GM23338 (cell line): ENCODE measurements at regions not wholly inside any gene's neighbourhood (a gene's known extent, or its start where the extent isn't known, plus 50 kb on each side); places are given as distances from the start of the nearest gene placed in this dataset.

ENCODE experiments used
- ATAC-seq: fragments of 200-7000 bp; cut with Tn5 transposase; 3 replicates; pipeline ENCODE4 v1.9.1; 2020
- DNase-seq: peaks from one replicate; pipeline ENCODE4 v3.0.0-alpha.2; 2015; ENCODE audit warnings: low spot score
- H2AFZ ChIP-seq: fragments of 200-600 bp; sonication (generic); 2 replicates; pipeline ENCODE4 v1.8.0; 2016; ENCODE audit warnings: antibody characterized with exemption, mild to moderate bottlenecking, moderate library complexity
- H3F3A ChIP-seq: fragments of 200-600 bp; sonication (generic); replicated peaks from 2 replicates; pipeline ENCODE4 v1.8.0; 2017; ENCODE audit warnings: antibody characterized with exemption, mixed run types, low read depth
- H3K27ac ChIP-seq: fragments of 200-600 bp; sonication (generic); 2 replicates; pipeline ENCODE4 v1.6.1; 2016; ENCODE audit warnings: low read depth
- H3K27me3 ChIP-seq: fragments of 200-600 bp; sonication (generic); 2 replicates; pipeline ENCODE4 v1.8.0; 2016; ENCODE audit warnings: mild to moderate bottlenecking, mixed run types, moderate library complexity; ENCODE audit not compliant: insufficient read depth
- H3K36me3 ChIP-seq: fragments of 200-600 bp; sonication (generic); 2 replicates; pipeline ENCODE4 v1.8.0; 2016; ENCODE audit warnings: mild to moderate bottlenecking; ENCODE audit not compliant: insufficient read depth
- H3K4me1 ChIP-seq: fragments of 200-600 bp; sonication (generic); 2 replicates; pipeline ENCODE4 v1.8.0; 2016; ENCODE audit warnings: mild to moderate bottlenecking, moderate library complexity; ENCODE audit not compliant: insufficient read depth
- H3K4me2 ChIP-seq: fragments of 200-600 bp; sonication (generic); 2 replicates; pipeline ENCODE4 v1.7.1; 2017; ENCODE audit warnings: mixed run types
- H3K4me3 ChIP-seq: fragments of 200-600 bp; sonication (generic); 2 replicates; pipeline ENCODE4 v1.6.1; 2016; ENCODE audit warnings: mixed run types
- H3K79me2 ChIP-seq: fragments of 200-600 bp; sonication (generic); replicated peaks from 2 replicates; pipeline ENCODE4 v1.8.0; 2017; ENCODE audit warnings: mild to moderate bottlenecking; ENCODE audit not compliant: insufficient read depth
- H3K9me2 ChIP-seq: fragments of 200-600 bp; sonication (generic); 2 replicates; pipeline ENCODE4 v1.8.0; 2017; ENCODE audit not compliant: insufficient read depth
- H4K20me1 ChIP-seq: fragments of 200-600 bp; sonication (generic); replicated peaks from 2 replicates; pipeline ENCODE4 v1.8.0; 2017; ENCODE audit warnings: mild to moderate bottlenecking; ENCODE audit not compliant: insufficient read depth
- H3K27ac Mint-ChIP-seq: 2 replicates; pipeline ENCODE4 v1.8.0; 2020; ENCODE audit warnings: inconsistent platforms, mild to moderate bottlenecking, moderate library complexity, mixed read lengths
- H3K27me3 Mint-ChIP-seq: 3 replicates; pipeline ENCODE4 v1.8.0; 2022; ENCODE audit warnings: low read depth, mild to moderate bottlenecking, moderate library complexity, mixed read lengths, inconsistent platforms; ENCODE audit not compliant: insufficient read depth, poor library complexity
- H3K36me3 Mint-ChIP-seq: 3 replicates; pipeline ENCODE4 v1.8.0; 2021; ENCODE audit warnings: low read depth, mild to moderate bottlenecking, inconsistent platforms, moderate library complexity, mixed read lengths
- H3K4me1 Mint-ChIP-seq: 3 replicates; pipeline ENCODE4 v1.8.0; 2020; ENCODE audit warnings: mild to moderate bottlenecking, inconsistent platforms, mixed read lengths
- H3K4me3 Mint-ChIP-seq: 3 replicates; pipeline ENCODE4 v1.8.0; 2021; ENCODE audit warnings: moderate library complexity, mild to moderate bottlenecking, inconsistent platforms, mixed read lengths
- H3K9me3 Mint-ChIP-seq: 3 replicates; pipeline ENCODE4 v1.8.0; 2020; ENCODE audit warnings: moderate library complexity, mild to moderate bottlenecking, inconsistent platforms, mixed read lengths
- REST ChIP-seq: IDR thresholded peaks from one replicate; pipeline ENCODE4 v1.6.1; 2018; ENCODE audit warnings: antibody characterized with exemption; ENCODE audit not compliant: unreplicated experiment
- STAT1 ChIP-seq: IDR thresholded peaks from one replicate; pipeline ENCODE4 v1.6.1; 2016; ENCODE audit warnings: antibody characterized with exemption; ENCODE audit not compliant: unreplicated experiment
- TF ChIP-seq, protein P1 (sequence below), 2 experiments: fragments of 200-600 bp in 1 of 2; sonication (generic) in 1 of 2; conservative IDR thresholded peaks; 2 replicates each; pipeline versions ENCODE4 v1.5.1 to v1.6.1; 2016 to 2017; ENCODE audit warnings: antibody characterized with exemption in 2 of 2, low read depth in 2 of 2, mild to moderate bottlenecking in 2 of 2, moderate library complexity in 1 of 2
- TF ChIP-seq, protein P2 (sequence below): fragments of 250-450 bp; sonication (Bioruptor Pico); IDR thresholded peaks from 2 replicates; pipeline ENCODE4 v1.5.0; 2020; ENCODE audit warnings: mild to moderate bottlenecking, moderate library complexity
- TF ChIP-seq, protein P3 (sequence below): IDR thresholded peaks from 2 replicates; pipeline ENCODE4 v1.6.1; 2016; ENCODE audit warnings: antibody characterized with exemption

DNA sequence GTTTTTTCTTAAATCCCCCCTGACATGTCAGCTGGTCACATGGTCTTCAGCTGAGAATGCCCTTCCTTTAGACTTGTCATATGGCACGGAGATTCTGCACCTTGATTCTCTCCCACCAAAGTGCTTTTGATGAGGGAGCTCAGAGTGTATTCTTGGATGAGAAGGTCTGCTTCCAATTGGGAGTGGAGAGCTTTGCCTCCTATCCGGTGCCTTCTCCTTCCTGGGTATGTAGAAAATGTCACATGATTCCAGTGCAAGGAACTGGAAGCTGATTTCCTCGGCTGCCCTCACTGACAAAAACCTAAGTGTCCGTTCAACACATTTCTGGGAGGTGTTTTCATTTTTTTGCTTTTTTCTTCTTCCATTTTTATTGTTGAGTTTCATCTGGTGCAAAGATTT, 197.2 kb downstream of the TFAP2C start (continued):
- TF ChIP-seq, protein P1, sequence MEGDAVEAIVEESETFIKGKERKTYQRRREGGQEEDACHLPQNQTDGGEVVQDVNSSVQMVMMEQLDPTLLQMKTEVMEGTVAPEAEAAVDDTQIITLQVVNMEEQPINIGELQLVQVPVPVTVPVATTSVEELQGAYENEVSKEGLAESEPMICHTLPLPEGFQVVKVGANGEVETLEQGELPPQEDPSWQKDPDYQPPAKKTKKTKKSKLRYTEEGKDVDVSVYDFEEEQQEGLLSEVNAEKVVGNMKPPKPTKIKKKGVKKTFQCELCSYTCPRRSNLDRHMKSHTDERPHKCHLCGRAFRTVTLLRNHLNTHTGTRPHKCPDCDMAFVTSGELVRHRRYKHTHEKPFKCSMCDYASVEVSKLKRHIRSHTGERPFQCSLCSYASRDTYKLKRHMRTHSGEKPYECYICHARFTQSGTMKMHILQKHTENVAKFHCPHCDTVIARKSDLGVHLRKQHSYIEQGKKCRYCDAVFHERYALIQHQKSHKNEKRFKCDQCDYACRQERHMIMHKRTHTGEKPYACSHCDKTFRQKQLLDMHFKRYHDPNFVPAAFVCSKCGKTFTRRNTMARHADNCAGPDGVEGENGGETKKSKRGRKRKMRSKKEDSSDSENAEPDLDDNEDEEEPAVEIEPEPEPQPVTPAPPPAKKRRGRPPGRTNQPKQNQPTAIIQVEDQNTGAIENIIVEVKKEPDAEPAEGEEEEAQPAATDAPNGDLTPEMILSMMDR (conservative IDR thresholded peaks at IDR 0.05; ENCODE audit: low read depth in 2 of 2): no peak
- TF ChIP-seq REST: no peak

DNA sequence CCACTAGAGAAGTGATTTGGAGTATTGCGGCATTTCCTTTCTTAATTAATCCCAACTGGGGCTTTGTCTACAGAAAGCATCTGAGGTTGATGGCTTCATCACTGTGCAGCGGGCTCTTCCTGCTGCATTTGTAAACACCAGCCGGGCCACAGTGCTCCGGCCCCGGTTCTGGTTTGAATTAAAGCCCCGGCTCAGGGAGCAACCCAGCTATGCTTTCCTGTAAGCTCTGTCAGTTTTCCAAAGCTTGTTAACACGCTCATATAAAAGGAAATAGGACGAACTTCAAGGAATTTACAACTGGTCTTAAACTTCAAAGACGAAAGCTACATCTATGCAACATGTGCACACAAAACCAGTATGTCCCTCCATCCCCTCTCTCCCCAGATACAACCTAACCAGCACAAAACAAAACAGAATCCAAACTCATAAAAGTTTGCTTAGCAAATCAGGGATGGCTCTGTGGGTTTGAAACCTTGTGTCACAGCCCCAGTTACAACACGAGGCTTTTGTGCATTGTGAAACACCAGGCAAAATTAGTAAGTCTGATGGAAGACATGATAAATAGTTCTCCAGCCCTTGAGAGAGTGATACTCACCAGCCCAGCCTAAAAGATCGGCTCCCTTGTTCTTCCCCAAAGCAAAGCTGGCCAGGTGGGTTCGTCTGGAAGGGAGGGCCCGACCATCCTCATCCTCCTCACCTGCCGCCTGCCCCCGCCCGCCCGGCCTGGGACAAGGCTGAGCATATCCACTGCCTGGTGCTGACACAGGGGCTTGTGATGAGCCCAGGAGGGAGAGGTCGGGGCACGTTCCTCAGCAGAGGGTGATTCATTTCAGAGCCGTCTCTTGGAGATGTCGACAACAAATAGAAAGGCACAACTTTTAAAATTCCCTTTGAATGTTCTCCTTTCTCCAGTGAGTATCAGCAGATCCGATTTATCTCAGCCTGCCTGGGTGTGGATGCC, 197.9 kb downstream of the TFAP2C start:
- no peaks in the 10 kb centered on the region for H3K36me3 ChIP-seq
- H3K4me1 ChIP-seq: peaks cover 38% of the 10 kb centered on the region; the same call in 1 of the 2 replicates
- DNase-seq (no peak), ATAC-seq (no peak)
- no peaks in the 10 kb centered on the region for H3K79me2 ChIP-seq
- Mint-ChIP-seq H3K27me3 (peaks cover 12% of the 10 kb centered on the region), H3K36me3 (no peaks in the 10 kb centered on the region), H3K9me3 (no peaks in the 10 kb centered on the region), H3K4me3 (no peak overlapping the region), H3K4me1 (peaks cover 31% of the 10 kb centered on the region), H3K27ac (no peak overlapping the region)
- H3F3A ChIP-seq: 0 out of 2 replicates have a peak, but pooled peaks cover 6% of the 10 kb centered on the region
- peaks cover 2% of the 10 kb centered on the region; the same call in 1 of the 2 replicates for H3K9me2 ChIP-seq
- no peaks in the 10 kb centered on the region for H3K27me3 ChIP-seq
- no peak overlapping the region for H3K4me3 ChIP-seq
- H2AFZ ChIP-seq: peak overlapping the region; percentile 86; the same call in 1 of the 2 replicates
- no peak overlapping the region for H3K27ac ChIP-seq
- peak overlapping the region; percentile 26; the same call in 1 of the 2 replicates for H3K4me2 ChIP-seq
- H4K20me1 ChIP-seq: no peaks in the 10 kb centered on the region
- TF ChIP-seq REST: no peak
- TF ChIP-seq, protein P2, sequence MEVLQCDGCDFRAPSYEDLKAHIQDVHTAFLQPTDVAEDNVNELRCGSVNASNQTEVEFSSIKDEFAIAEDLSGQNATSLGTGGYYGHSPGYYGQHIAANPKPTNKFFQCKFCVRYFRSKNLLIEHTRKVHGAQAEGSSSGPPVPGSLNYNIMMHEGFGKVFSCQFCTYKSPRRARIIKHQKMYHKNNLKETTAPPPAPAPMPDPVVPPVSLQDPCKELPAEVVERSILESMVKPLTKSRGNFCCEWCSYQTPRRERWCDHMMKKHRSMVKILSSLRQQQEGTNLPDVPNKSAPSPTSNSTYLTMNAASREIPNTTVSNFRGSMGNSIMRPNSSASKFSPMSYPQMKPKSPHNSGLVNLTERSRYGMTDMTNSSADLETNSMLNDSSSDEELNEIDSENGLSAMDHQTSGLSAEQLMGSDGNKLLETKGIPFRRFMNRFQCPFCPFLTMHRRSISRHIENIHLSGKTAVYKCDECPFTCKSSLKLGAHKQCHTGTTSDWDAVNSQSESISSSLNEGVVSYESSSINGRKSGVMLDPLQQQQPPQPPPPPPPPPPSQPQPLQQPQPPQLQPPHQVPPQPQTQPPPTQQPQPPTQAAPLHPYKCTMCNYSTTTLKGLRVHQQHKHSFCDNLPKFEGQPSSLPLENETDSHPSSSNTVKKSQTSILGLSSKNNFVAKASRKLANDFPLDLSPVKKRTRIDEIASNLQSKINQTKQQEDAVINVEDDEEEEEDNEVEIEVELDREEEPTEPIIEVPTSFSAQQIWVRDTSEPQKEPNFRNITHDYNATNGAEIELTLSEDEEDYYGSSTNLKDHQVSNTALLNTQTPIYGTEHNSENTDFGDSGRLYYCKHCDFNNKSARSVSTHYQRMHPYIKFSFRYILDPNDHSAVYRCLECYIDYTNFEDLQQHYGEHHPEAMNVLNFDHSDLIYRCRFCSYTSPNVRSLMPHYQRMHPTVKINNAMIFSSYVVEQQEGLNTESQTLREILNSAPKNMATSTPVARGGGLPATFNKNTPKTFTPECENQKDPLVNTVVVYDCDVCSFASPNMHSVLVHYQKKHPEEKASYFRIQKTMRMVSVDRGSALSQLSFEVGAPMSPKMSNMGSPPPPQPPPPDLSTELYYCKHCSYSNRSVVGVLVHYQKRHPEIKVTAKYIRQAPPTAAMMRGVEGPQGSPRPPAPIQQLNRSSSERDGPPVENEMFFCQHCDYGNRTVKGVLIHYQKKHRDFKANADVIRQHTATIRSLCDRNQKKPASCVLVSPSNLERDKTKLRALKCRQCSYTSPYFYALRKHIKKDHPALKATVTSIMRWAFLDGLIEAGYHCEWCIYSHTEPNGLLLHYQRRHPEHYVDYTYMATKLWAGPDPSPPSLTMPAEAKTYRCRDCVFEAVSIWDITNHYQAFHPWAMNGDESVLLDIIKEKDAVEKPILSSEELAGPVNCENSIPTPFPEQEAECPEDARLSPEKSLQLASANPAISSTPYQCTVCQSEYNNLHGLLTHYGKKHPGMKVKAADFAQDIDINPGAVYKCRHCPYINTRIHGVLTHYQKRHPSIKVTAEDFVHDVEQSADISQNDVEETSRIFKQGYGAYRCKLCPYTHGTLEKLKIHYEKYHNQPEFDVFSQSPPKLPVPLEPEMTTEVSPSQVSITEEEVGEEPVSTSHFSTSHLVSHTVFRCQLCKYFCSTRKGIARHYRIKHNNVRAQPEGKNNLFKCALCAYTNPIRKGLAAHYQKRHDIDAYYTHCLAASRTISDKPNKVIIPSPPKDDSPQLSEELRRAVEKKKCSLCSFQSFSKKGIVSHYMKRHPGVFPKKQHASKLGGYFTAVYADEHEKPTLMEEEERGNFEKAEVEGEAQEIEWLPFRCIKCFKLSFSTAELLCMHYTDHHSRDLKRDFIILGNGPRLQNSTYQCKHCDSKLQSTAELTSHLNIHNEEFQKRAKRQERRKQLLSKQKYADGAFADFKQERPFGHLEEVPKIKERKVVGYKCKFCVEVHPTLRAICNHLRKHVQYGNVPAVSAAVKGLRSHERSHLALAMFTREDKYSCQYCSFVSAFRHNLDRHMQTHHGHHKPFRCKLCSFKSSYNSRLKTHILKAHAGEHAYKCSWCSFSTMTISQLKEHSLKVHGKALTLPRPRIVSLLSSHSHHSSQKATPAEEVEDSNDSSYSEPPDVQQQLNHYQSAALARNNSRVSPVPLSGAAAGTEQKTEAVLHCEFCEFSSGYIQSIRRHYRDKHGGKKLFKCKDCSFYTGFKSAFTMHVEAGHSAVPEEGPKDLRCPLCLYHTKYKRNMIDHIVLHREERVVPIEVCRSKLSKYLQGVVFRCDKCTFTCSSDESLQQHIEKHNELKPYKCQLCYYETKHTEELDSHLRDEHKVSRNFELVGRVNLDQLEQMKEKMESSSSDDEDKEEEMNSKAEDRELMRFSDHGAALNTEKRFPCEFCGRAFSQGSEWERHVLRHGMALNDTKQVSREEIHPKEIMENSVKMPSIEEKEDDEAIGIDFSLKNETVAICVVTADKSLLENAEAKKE (CRISPR knock-in tag): no peak
- TF ChIP-seq, protein P3, sequence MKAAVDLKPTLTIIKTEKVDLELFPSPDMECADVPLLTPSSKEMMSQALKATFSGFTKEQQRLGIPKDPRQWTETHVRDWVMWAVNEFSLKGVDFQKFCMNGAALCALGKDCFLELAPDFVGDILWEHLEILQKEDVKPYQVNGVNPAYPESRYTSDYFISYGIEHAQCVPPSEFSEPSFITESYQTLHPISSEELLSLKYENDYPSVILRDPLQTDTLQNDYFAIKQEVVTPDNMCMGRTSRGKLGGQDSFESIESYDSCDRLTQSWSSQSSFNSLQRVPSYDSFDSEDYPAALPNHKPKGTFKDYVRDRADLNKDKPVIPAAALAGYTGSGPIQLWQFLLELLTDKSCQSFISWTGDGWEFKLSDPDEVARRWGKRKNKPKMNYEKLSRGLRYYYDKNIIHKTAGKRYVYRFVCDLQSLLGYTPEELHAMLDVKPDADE: no peak
- no peak for TF ChIP-seq STAT1
